ENCODE measurements at regions not wholly inside any gene's neighbourhood (a gene's known extent, or its start where the extent isn't known, plus 50 kb on each side); places are given as distances from the start of the nearest gene placed in this dataset.
"Not testable (repeated sequence)": the region's sequence is repeated elsewhere in the genome, so short reads cannot be mapped to it uniquely, and the experiment has no call there.

DNA sequence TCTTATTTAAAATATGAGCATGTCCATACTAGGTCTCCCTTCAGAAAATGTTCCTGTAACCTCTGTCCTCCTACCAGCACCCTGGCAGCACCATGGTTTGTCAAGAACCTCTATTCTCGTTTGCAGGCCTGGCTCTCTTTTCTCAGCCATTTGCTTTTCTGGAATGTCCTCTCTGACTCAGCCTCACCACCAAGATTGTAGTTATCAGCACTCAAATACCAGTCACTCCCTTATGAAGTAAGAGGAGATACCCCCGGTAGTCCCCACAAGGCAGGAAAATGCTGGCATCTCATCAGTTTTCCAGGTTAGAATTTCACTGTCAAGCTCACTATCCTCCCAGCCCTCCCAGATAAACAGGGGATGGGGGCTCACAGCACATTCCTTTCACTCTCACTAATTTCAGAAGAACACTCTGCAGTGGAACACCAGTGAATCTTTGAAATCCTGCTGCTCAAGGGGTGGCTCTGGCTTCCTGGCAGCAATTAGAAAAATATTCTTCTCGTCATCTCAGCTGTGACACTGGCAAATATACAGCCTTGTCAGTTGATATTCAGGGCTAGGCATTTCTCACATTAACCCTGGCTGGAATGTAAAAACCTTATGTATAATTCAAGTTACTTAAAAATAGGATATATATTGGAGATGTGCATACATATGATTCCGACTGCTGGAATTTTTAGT lies 129.2 kb downstream of the TBX18 start:
- no peaks in the 10 kb centered on the region for H3K27me3 ChIP-seq (ENCODE audit: control insufficient read depth in 4 of 4, insufficient read depth in 4 of 4, low read length in 3 of 4)
- H3K9me3 ChIP-seq (ENCODE audit: control insufficient read depth in 4 of 4, low read length in 3 of 4): no peaks in the 10 kb centered on the region
- TF ChIP-seq NR2F2 (IDR thresholded peaks at IDR 0.05): no peak
- no peak for DNase-seq (ENCODE audit: low spot score)
- no peak overlapping the region for H3K9ac ChIP-seq (ENCODE audit: low read depth in 1 of 2, low read length in 2 of 2)
- H3K36me3 ChIP-seq (ENCODE audit: control insufficient read depth in 4 of 4, insufficient read depth in 3 of 4, low read depth in 1 of 4, low read length in 3 of 4): no peaks in the 10 kb centered on the region
- H3K4me3 ChIP-seq (ENCODE audit: low read depth in 1 of 3, low read length in 3 of 3): no peak overlapping the region
- no peaks in the 10 kb centered on the region for H3K4me1 ChIP-seq (ENCODE audit: control insufficient read depth in 4 of 4, insufficient read depth in 4 of 4, low read length in 3 of 4)
- no peak overlapping the region for H3K27ac ChIP-seq (ENCODE audit: low read depth in 1 of 2, low read length in 2 of 2)
- 66% methylated on average over 4 of the region's 4 CpGs for WGBS

DNA sequence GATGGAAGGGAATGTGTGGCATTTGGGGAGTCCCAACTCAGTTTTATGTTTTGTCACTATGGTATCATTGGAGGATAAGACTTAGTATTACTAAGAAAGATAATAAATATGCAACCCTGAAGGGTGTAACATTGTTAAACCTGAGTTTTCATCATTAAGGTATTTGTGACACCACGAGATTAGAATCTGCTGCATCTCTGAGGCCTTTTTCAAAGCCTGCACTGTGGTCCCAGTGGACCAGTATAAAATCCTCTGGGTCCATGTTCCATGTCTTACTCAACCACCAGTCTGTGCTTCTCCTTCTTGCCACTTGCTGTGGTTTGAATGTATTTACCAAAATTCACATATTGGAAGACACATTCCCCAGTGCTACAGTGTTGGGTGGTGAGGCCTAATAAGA lies 130.6 kb downstream of the TBX18 start:
- no peaks in the 10 kb centered on the region for H3K36me3 ChIP-seq (ENCODE audit: control insufficient read depth in 4 of 4, insufficient read depth in 3 of 4, low read depth in 1 of 4, low read length in 3 of 4)
- H3K27ac ChIP-seq (ENCODE audit: low read depth in 1 of 2, low read length in 2 of 2): no peak overlapping the region
- no peak for DNase-seq (ENCODE audit: low spot score)
- H3K4me1 ChIP-seq (ENCODE audit: control insufficient read depth in 4 of 4, insufficient read depth in 4 of 4, low read length in 3 of 4): no peaks in the 10 kb centered on the region
- 74% methylated on average over 1 of the region's 1 CpG for WGBS
- H3K9me3 ChIP-seq (ENCODE audit: control insufficient read depth in 4 of 4, low read length in 3 of 4): no peaks in the 10 kb centered on the region
- TF ChIP-seq EGR1 (IDR thresholded peaks at IDR 0.05; ENCODE audit: low read depth in 2 of 2) (no peak), RAD21 (IDR thresholded peaks at IDR 0.05) (no peak), JUND (IDR thresholded peaks at IDR 0.05) (no peak), HNF4G (IDR thresholded peaks at IDR 0.05) (no peak), FOXA1 (IDR thresholded peaks at IDR 0.05) (no peak), YY1 (IDR thresholded peaks at IDR 0.05) (no peak), NR2F2 (IDR thresholded peaks at IDR 0.05) (no peak), HNF4A (conservative IDR thresholded peaks at IDR 0.05) (no peak), GABPA (IDR thresholded peaks at IDR 0.05 in 1 of 2, conservative IDR thresholded peaks at IDR 0.05 in 1 of 2) (no peak), TAF1 (conservative IDR thresholded peaks at IDR 0.05) (no peak), RXRA (IDR thresholded peaks at IDR 0.05) (no peak)
- TF ChIP-seq, protein P1, sequence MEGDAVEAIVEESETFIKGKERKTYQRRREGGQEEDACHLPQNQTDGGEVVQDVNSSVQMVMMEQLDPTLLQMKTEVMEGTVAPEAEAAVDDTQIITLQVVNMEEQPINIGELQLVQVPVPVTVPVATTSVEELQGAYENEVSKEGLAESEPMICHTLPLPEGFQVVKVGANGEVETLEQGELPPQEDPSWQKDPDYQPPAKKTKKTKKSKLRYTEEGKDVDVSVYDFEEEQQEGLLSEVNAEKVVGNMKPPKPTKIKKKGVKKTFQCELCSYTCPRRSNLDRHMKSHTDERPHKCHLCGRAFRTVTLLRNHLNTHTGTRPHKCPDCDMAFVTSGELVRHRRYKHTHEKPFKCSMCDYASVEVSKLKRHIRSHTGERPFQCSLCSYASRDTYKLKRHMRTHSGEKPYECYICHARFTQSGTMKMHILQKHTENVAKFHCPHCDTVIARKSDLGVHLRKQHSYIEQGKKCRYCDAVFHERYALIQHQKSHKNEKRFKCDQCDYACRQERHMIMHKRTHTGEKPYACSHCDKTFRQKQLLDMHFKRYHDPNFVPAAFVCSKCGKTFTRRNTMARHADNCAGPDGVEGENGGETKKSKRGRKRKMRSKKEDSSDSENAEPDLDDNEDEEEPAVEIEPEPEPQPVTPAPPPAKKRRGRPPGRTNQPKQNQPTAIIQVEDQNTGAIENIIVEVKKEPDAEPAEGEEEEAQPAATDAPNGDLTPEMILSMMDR (IDR thresholded peaks at IDR 0.05; ENCODE audit: low read depth, low read length, missing input control): no peak
- TF ChIP-seq, protein P2, sequence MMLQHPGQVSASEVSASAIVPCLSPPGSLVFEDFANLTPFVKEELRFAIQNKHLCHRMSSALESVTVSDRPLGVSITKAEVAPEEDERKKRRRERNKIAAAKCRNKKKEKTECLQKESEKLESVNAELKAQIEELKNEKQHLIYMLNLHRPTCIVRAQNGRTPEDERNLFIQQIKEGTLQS (IDR thresholded peaks at IDR 0.05): no peak
- no peak overlapping the region for H3K9ac ChIP-seq (ENCODE audit: low read depth in 1 of 2, low read length in 2 of 2)
- no peaks in the 10 kb centered on the region for H3K27me3 ChIP-seq (ENCODE audit: control insufficient read depth in 4 of 4, insufficient read depth in 4 of 4, low read length in 3 of 4)
- no peak overlapping the region for H3K4me3 ChIP-seq (ENCODE audit: low read depth in 1 of 3, low read length in 3 of 3)

DNA sequence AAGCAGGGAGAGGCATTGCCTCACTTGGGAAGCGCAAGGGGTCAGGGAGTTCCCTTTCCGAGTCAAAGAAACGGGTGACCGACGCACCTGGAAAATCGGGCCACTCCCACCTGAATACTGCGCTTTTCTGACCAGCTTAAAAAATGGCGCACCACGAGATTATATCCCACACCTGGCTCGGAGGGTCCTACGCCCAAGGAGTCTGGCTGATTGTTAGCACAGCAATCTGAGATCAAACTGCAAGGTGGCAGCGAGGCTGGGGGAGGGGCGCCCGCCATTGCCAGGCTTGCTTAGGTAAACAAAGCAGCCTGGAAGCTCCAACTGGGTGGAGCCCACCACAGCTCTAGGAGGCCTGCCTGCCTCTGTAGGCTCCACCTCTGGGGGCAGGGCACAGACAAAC lies 137.9 kb downstream of the TBX18 start:
- WGBS: 81% methylated on average over 14 of the region's 14 CpGs
- H3K4me3 ChIP-seq (ENCODE audit: low read depth in 1 of 3, low read length in 3 of 3); H3K36me3 ChIP-seq (ENCODE audit: control insufficient read depth in 4 of 4, insufficient read depth in 3 of 4, low read depth in 1 of 4, low read length in 3 of 4); DNase-seq (ENCODE audit: low spot score); H3K9ac ChIP-seq (ENCODE audit: low read depth in 1 of 2, low read length in 2 of 2); H3K27me3 ChIP-seq (ENCODE audit: control insufficient read depth in 4 of 4, insufficient read depth in 4 of 4, low read length in 3 of 4); H3K27ac ChIP-seq (ENCODE audit: low read depth in 1 of 2, low read length in 2 of 2); H3K9me3 ChIP-seq (ENCODE audit: control insufficient read depth in 4 of 4, low read length in 3 of 4); H3K4me1 ChIP-seq (ENCODE audit: control insufficient read depth in 4 of 4, insufficient read depth in 4 of 4, low read length in 3 of 4): not testable (repeated sequence)

DNA sequence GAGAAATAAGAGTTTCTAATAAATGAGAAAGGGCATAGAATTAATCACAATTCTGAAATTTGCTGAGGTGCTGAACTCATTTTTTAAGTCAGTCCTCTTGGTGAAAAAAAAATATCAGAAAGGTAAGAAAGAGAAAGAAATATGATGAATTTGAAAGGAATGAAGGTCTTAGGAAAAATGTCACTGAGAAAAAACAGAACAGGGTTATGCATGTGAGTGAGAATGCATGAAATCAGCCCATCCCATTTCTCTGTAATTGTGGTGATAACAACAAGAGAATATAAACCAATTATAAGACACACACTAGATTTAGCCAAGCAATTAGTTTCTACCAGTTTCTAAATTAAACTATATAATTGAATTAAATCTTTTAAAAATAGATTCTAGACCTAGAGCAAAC lies 138.9 kb downstream of the TBX18 start:
- DNase-seq (ENCODE audit: low spot score): no peak
- Histone ChIP-seq H3K4me3 (ENCODE audit: low read depth in 1 of 3, low read length in 3 of 3) (no peak overlapping the region), H3K9ac (ENCODE audit: low read depth in 1 of 2, low read length in 2 of 2) (no peak overlapping the region), H3K27me3 (ENCODE audit: control insufficient read depth in 4 of 4, insufficient read depth in 4 of 4, low read length in 3 of 4) (no peaks in the 10 kb centered on the region), H3K27ac (ENCODE audit: low read depth in 1 of 2, low read length in 2 of 2) (no peak overlapping the region), H3K36me3 (ENCODE audit: control insufficient read depth in 4 of 4, insufficient read depth in 3 of 4, low read depth in 1 of 4, low read length in 3 of 4) (no peaks in the 10 kb centered on the region), H3K4me1 (ENCODE audit: control insufficient read depth in 4 of 4, insufficient read depth in 4 of 4, low read length in 3 of 4) (no peaks in the 10 kb centered on the region), H3K9me3 (ENCODE audit: control insufficient read depth in 4 of 4, low read length in 3 of 4) (no peaks in the 10 kb centered on the region)
- TF ChIP-seq, protein P3, sequence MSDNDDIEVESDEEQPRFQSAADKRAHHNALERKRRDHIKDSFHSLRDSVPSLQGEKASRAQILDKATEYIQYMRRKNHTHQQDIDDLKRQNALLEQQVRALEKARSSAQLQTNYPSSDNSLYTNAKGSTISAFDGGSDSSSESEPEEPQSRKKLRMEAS (IDR thresholded peaks at IDR 0.05): no peak
- TF ChIP-seq, protein P2 (IDR thresholded peaks at IDR 0.05): no peak
- TF ChIP-seq FOXA2 (IDR thresholded peaks at IDR 0.05): no peak
- TF ChIP-seq JUND (IDR thresholded peaks at IDR 0.05): no peak
- TF ChIP-seq RXRA (IDR thresholded peaks at IDR 0.05): no peak
- TF ChIP-seq, protein P1 (IDR thresholded peaks at IDR 0.05; ENCODE audit: low read depth, low read length, missing input control): no peak
- no peak for TF ChIP-seq TAF1 (conservative IDR thresholded peaks at IDR 0.05)
- no peak for TF ChIP-seq HNF4G (IDR thresholded peaks at IDR 0.05)
- TF ChIP-seq, protein P4, sequence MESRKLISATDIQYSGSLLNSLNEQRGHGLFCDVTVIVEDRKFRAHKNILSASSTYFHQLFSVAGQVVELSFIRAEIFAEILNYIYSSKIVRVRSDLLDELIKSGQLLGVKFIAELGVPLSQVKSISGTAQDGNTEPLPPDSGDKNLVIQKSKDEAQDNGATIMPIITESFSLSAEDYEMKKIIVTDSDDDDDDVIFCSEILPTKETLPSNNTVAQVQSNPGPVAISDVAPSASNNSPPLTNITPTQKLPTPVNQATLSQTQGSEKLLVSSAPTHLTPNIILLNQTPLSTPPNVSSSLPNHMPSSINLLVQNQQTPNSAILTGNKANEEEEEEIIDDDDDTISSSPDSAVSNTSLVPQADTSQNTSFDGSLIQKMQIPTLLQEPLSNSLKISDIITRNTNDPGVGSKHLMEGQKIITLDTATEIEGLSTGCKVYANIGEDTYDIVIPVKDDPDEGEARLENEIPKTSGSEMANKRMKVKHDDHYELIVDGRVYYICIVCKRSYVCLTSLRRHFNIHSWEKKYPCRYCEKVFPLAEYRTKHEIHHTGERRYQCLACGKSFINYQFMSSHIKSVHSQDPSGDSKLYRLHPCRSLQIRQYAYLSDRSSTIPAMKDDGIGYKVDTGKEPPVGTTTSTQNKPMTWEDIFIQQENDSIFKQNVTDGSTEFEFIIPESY (IDR thresholded peaks at IDR 0.05): no peak
- TF ChIP-seq NR2F2 (IDR thresholded peaks at IDR 0.05): no peak

All from liver (tissue), 8 donors.